Psoas muscle (tissue), 7 donors: ENCODE measurements at regions not wholly inside any gene's neighbourhood (a gene's known extent, or its start where the extent isn't known, plus 50 kb on each side); places are given as distances from the start of the nearest gene placed in this dataset.
A peak's percentile ranks its signal among the peaks of the same experiment; 100 is the strongest.
"Not testable (repeated sequence)": the region's sequence is repeated elsewhere in the genome, so short reads cannot be mapped to it uniquely, and the experiment has no call there.

Source experiments
- ATAC-seq, 4 donors: fragments of 200-7000 bp; cut with Tn5 transposase; one replicate each; pipeline ENCODE4 v1.9.1; 2020; ENCODE audit warnings: moderate library complexity in 3 of 4, mild to moderate bottlenecking in 2 of 4
- DNase-seq, 2 donors: peaks; one replicate each; pipeline ENCODE4 v3.0.0-alpha.2; 2020
- H3K27ac ChIP-seq: fragments of 200-600 bp; one replicate; pipeline ENCODE4 v1.8.0; 2022
- H3K27me3 ChIP-seq, 3 donors: fragments of 200-600 bp in 1 of 3; one replicate each; pipeline versions ENCODE4 v1.6.1 to v1.8.0; 2013 to 2022; ENCODE audit warnings: low read length in 2 of 3, mild to moderate bottlenecking in 2 of 3, moderate library complexity in 1 of 3; ENCODE audit not compliant: insufficient read depth in 3 of 3
- H3K36me3 ChIP-seq, 2 donors: fragments of 200-600 bp in 1 of 2; one replicate each; pipeline versions ENCODE4 v1.6.1 to v1.8.0; 2013 to 2022; ENCODE audit warnings: low read depth in 1 of 2, mild to moderate bottlenecking in 1 of 2, moderate library complexity in 1 of 2; ENCODE audit not compliant: insufficient read depth in 1 of 2
- H3K4me1 ChIP-seq: fragments of 200-600 bp; one replicate; pipeline ENCODE4 v1.8.0; 2022
- H3K4me3 ChIP-seq: fragments of 200-600 bp; one replicate; pipeline ENCODE4 v1.8.0; 2022; ENCODE audit warnings: mild to moderate bottlenecking
- H3K9me3 ChIP-seq: fragments of 200-600 bp; one replicate; pipeline ENCODE4 v1.8.0; 2022
- CTCF ChIP-seq: fragments of 200-600 bp; IDR thresholded peaks from one replicate; pipeline ENCODE4 v1.8.0; 2022; ENCODE audit warnings: antibody characterized with exemption
- WGBS, 3 donors: extraction: QIAGEN DNeasy Blood & Tissue Kit; methylation state at CpG; one replicate each; pipeline versions ENCODE4 v1.1.6 to v1.1.7; 2013; 5-methylcytosine and 5-hydroxymethylcytosine counted together
- intact Hi-C, 2 donors: fragments of 100-400 bp; cut with DNase I; formaldehyde crosslinking; loops; one replicate each; pipeline versions ENCODE4 v1.11.0 to v1.14.2; 2022
- donor health status: healthy with polysubstance abuse.
- donor health status: DM: no; HTN: no; CAD: no; lungs with moderate emphysema.
- donor health status: Bipolar disorder and iron deficiency.
- donor health status: healthy.
- donor health status: DM: yes; HTN: yes; CAD: no.
- donor health status: DM: no; HTN: no; CAD: no.
- donor health status: DM: yes; HTN: yes; CAD: no.

GRCh38 chr20:29079769-29080690, 2177.4 kb upstream of the DEFB115 start:
- Histone ChIP-seq H3K36me3 (no peaks in the 10 kb centered on the region), H3K27me3 (no peaks in the 10 kb centered on the region), H3K4me3 (no peak overlapping the region), H3K4me1 (no peaks in the 10 kb centered on the region), H3K27ac (no peak overlapping the region), H3K9me3 (no peaks in the 10 kb centered on the region)
- 32 to 39% (median 36%) methylated on average over 67 to 68 of the region's 68 CpGs for WGBS, 3 donors
- TF ChIP-seq CTCF = no peak
- ATAC-seq (peak in 1 of 4 donors; percentile 51), DNase-seq (peak in 1 of 2 donors; percentile 58)
- intact Hi-C loops = no loop called here

- intact Hi-C loops, ATAC-seq, DNase-seq, H3K9me3 ChIP-seq, H3K36me3 ChIP-seq, H3K4me3 ChIP-seq, H3K27me3 ChIP-seq, H3K4me1 ChIP-seq, H3K27ac ChIP-seq: not testable (repeated sequence)
- WGBS, 3 donors = 0 to 96% (median 75%) methylated on average over 1 of the region's 1 CpG
These were observed 2175.8 kb upstream of the DEFB115 start for GRCh38 chr20:29081712-29082111.

DNA sequence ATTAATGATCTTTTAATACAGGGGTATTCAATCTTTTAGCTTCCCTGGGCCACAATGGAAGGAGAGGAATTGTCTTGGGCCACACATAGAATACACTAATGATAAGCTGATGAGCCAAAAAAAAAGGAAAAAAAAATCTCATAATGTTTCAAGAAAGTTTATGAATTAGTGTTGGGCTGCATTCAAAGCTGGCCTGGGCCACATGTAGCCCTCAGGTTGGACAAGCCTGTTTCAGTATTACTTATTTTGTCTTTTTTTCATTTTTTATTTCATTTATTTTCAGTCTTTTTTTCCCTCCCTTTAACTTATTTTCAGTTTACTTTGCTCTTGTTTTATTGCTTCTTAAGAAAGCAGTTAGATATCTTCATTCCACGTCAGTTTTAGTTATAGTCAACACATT, 2171.8 kb upstream of the DEFB115 start:
- ATAC-seq (no peak), DNase-seq (no peak)
- Histone ChIP-seq H3K9me3 (no peaks in the 10 kb centered on the region), H3K27me3 (no peaks in the 10 kb centered on the region), H3K27ac (no peak overlapping the region), H3K4me1 (no peaks in the 10 kb centered on the region), H3K36me3 (no peaks in the 10 kb centered on the region), H3K4me3 (no peak overlapping the region)
- no peak for TF ChIP-seq CTCF
- intact Hi-C loops = no loop called here
- WGBS, 3 donors = 7 to 13% (median 10%) methylated on average over 1 of the region's 1 CpG

- WGBS, 3 donors = 78 to 84% (median 79%) methylated on average over 11 of the region's 11 CpGs
- H3K27me3 ChIP-seq, intact Hi-C loops, H3K36me3 ChIP-seq, H3K4me1 ChIP-seq, H3K27ac ChIP-seq, ATAC-seq, DNase-seq, H3K4me3 ChIP-seq, H3K9me3 ChIP-seq: not testable (repeated sequence)
These were observed 2171.2 kb upstream of the DEFB115 start for GRCh38 chr20:29086145-29086718.

- ATAC-seq (no peak), DNase-seq (no peak)
- Histone ChIP-seq H3K4me3 (no peak overlapping the region), H3K9me3 (no peaks in the 10 kb centered on the region), H3K36me3 (no peaks in the 10 kb centered on the region), H3K4me1 (no peaks in the 10 kb centered on the region), H3K27me3 (no peaks in the 10 kb centered on the region), H3K27ac (no peak overlapping the region)
- intact Hi-C loops = no loop called here
- no peak for TF ChIP-seq CTCF
- 81 to 88% (median 86%) methylated on average over 2 of the region's 2 CpGs for WGBS, 3 donors
These were observed 2170.5 kb upstream of the DEFB115 start for GRCh38 chr20:29086938-29087337.

GRCh38 chr20:29087887-29088286, 2169.6 kb upstream of the DEFB115 start:
- H3K9me3 ChIP-seq, H3K4me3 ChIP-seq, H3K36me3 ChIP-seq, ATAC-seq, intact Hi-C loops, H3K4me1 ChIP-seq, H3K27ac ChIP-seq, H3K27me3 ChIP-seq, DNase-seq: not testable (repeated sequence)
- WGBS, 3 donors = 41 to 65% (median 49%) methylated on average over 3 of the region's 3 CpGs

GRCh38 chr20:29088472-29088871, 2169.0 kb upstream of the DEFB115 start:
- ATAC-seq, H3K9me3 ChIP-seq: not testable (repeated sequence)
- 68 to 70% (median 68%) methylated on average over 2 of the region's 2 CpGs for WGBS, 3 donors

DNA sequence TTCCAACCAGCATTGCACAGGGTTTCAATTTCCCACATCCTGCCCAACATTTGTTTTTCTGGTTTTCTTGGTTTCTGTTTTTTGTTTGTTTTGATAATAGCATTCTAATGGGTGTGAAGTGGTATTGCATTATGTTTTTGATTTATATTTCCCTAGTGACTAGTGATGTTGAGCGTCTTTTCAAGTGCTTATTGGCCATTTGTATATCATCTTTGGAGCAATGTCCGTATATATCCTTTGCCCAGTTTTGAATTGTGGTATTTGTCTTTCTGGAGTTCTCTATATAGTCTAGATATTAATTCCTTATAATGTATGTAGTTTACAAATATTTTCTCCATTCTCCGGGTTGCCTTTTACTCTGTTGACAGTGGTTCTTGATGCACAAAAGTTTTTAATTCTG, 2168.1 kb upstream of the DEFB115 start:
- intact Hi-C loops, DNase-seq, H3K4me1 ChIP-seq, H3K9me3 ChIP-seq, H3K4me3 ChIP-seq, H3K36me3 ChIP-seq, ATAC-seq, H3K27ac ChIP-seq, H3K27me3 ChIP-seq: not testable (repeated sequence)
- WGBS, 3 donors = 47 to 50% (median 49%) methylated on average over 3 of the region's 3 CpGs

More at GRCh38 chr20:29088472-29088871, 2169.0 kb upstream of the DEFB115 start:
- DNase-seq, intact Hi-C loops, H3K27me3 ChIP-seq, H3K4me1 ChIP-seq, H3K27ac ChIP-seq, H3K4me3 ChIP-seq, H3K36me3 ChIP-seq: not testable (repeated sequence)
